ENCODE measurements at regions not wholly inside any gene's neighbourhood (a gene's known extent, or its start where the extent isn't known, plus 50 kb on each side); places are given as distances from the start of the nearest gene placed in this dataset.

GRCh38 chr18:4871197-4871596 is 325.9 kb downstream of the AKAIN1 start:
- TF ChIP-seq POLR2AphosphoS5 (IDR thresholded peaks at IDR 0.05) (no peak), EP300 (IDR thresholded peaks at IDR 0.05) (no peak), CTCF (IDR thresholded peaks at IDR 0.05) (no peak), POLR2A (IDR thresholded peaks at IDR 0.05) (no peak)

Measured in suprapubic skin (tissue), 4 donors.